GM19328 (cell line): ENCODE measurements at regions not wholly inside any gene's neighbourhood (a gene's known extent, or its start where the extent isn't known, plus 50 kb on each side); places are given as distances from the start of the nearest gene placed in this dataset.
"Not testable (repeated sequence)": the region's sequence is repeated elsewhere in the genome, so short reads cannot be mapped to it uniquely, and the experiment has no call there.

ENCODE experiments used
- ATAC-seq: cut with Tn5 transposase; IDR thresholded peaks from one replicate; pipeline ENCODE4 v1.9.1; 2021; ENCODE audit warnings: mild to moderate bottlenecking, moderate library complexity; ENCODE audit not compliant: unreplicated experiment

DNA sequence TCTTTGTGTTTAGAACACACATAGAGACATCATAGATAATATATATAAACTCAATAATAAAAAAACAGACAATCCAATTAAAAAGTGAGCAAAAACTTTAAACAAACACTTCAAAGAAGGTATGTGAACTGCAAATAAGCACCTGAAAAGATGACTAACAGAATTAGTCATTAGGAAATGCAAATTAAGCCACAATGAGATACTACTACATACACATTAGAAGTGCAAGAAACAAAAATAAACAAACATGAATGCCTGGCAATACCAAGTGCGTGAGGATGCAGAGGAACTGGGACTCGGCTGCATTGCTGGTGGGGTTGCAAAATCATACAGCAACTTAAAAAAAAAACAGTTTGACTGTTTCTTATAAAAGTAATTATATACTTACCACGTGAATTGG lies 799.0 kb downstream of the KCNJ2 start:
- no peak for ATAC-seq

DNA sequence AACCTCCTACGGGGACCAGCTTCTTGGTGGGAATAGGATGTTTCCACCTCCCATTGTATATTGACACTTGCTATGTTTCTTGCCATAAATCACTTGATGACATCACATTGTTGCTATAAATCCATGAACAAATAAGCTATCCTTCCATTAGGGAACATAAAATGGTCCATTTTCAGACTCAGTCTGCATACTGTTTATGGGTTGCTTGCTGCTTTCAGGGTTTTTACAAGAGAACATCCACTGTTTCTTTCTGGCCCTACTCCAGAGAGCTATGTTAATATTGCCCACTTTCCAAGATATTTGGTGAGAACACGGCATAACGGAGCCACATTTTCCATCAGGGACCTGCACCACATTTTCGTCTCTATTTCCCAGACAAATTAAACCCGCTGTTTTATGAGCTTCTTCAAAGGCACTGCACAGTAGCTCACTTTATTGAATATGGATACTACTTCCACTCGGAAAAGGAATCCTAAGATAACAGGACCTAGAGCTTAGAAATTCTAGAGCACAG lies 800.2 kb downstream of the KCNJ2 start:
- ATAC-seq, result no peak

DNA sequence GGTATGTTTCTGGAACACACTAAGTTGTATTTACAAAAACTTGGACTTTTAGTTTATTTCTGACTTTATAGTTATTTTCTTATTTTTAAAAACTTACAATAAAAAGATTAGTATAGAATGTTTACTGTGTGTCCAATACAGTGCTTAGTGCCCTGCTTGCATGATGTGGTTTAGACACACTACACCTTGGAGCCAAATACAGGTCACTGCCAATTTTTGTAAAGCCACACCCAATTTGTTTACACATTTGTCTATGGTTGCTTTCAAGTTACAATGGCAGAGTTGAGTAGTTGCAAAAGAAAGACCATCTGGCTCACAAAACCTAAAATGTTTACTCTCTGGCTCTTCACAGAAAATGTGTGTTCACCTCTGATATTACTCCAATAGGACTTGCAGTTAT lies 807.1 kb downstream of the KCNJ2 start:
- ATAC-seq, result no peak

- no peak for ATAC-seq
These were observed 815.5 kb downstream of the KCNJ2 start for GRCh38 chr17:70984873-70985272.

- no peak for ATAC-seq
These were observed 818.6 kb downstream of the KCNJ2 start for GRCh38 chr17:70987867-70988340.

GRCh38 chr17:70988622-70989021 lies 819.3 kb downstream of the KCNJ2 start:
- ATAC-seq, result no peak

DNA sequence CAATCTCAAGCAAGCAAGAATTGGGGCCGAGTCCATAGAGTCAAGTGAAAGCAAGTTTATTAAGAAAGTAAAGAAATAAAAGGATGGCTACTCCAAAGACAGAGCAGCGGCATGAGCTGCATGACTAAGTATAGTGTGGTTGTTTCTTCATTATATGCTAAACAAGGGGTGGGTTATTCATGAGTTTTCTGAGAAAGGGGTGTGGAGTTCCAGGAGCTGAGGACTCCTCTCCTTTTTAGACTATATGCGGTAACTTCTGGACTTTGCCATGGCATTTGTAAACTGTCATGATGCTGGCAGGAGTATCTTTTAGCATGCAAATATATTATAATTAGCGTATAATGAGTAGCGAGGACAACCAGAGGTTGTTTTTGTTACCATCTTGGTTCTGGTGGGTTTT lies 819.9 kb downstream of the KCNJ2 start:
- no peak for ATAC-seq

GRCh38 chr17:70994194-70994593 lies 824.9 kb downstream of the KCNJ2 start:
- no peak for ATAC-seq

GRCh38 chr17:70995997-70996396 lies 826.7 kb downstream of the KCNJ2 start:
- no peak for ATAC-seq

DNA sequence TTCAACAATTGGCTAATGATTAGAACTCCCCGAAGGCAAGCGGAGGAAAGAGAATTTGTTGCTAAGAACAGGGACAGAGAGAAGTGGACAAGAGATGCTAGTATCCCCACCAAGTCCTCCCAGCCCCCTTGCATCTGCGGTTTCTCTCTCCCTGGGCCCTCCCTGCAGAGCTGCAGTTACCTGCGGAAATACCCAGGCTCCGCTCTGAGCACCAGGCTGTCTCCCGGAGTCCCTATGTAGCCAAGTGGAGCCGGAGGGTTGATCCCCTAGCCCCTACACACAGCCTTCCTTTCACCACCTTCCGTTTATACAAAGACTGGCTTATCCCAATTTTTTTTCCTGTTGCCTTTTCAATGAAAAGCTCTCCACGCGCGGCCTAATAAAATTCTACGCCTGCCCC lies 834.4 kb downstream of the KCNJ2 start:
- ATAC-seq, result no peak

DNA sequence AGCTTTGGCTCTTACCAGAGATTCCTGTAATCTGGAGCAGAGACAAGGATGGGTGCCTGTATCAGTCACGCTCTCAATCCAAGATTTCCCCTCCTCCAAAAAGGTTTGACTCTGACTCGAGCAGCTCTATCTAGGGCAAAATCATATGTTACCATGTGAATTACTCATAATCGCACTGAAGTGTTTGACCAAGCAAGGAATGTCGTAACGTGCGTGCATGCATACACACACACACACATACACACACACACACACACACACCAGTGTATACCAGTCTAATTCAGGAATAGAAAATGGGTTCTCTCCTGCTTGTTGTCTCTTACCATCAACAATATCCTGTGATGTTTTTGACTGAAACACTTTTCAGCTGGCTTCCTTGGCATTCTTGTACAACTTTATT lies 835.1 kb downstream of the KCNJ2 start:
- no peak for ATAC-seq

- no peak for ATAC-seq
These were observed 842.1 kb downstream of the KCNJ2 start for GRCh38 chr17:71011391-71011790.

DNA sequence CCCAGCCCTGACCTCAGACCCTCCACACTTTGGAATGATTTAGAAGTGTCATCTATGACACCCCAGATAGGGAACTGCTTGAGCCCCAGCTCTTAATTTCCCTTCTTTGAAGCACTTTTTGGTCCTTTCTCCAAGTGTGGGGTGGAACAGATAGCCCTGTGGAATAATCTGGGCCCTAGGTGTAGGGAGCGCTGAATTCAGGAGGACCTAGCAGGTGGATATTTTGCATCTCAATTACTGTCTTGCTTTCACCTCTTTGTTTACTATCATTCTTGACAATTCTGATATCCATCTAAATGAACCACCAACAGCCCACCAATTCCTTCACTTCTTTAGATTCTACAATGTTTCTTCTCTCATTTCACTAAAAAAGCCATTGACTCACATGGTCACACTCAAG lies 850.4 kb downstream of the KCNJ2 start:
- ATAC-seq, result no peak

DNA sequence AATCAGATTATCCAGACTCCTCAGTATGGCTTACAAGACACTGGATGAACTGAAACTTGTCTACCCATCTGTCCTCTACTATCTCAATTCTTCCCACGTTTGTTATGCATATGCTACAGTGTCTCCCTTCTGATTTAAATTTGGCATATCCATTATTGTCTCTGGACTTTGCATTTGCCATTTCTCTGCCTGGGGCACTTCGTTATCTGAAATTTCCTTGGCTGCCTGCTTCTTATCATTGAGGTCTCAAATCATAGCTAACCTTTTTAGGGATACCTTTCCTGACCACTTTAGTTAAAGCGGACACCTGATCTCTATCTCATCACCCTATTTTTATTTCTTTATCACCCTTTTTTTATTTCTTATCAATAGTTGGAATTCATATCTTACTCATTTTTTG lies 853.4 kb downstream of the KCNJ2 start:
- ATAC-seq, result no peak

- ATAC-seq, result no peak
These were observed 854.1 kb downstream of the KCNJ2 start for GRCh38 chr17:71023249-71024030.

DNA sequence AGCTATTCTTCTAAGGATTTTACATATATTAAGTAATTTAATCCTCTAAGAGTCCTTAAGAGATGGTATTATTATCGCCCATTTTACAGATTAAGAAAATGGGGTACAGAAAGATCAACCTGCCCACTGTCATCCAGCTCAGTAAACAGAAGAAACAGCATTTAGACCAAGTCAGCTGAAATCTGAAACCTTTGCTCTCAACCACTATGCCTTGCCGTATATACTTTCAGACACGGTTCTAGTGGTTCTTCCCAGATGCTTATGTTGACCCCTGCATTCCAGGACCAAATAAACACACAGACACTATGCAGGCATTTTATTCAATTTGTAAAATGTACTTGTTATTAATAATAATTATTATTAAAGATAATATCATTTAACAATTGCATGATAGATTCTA lies 854.8 kb downstream of the KCNJ2 start:
- ATAC-seq, result no peak

DNA sequence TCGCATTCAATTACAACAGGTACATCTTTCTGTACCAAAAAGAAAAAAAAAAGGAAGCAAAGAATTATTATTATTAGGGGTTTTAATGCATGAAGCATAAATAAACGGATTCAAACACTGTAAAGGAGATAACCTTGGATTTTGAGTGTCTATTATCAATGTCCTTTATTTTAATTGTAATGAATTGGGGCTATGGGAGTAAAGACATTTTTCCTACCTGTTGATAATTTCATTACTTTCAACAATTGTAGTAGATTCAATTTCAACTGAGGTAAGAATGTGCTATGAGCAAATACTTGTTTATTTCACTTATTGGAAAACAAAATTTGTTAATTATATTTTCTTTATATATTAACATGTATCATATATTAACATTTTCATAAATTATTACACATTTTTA lies 855.6 kb downstream of the KCNJ2 start:
- no peak for ATAC-seq

DNA sequence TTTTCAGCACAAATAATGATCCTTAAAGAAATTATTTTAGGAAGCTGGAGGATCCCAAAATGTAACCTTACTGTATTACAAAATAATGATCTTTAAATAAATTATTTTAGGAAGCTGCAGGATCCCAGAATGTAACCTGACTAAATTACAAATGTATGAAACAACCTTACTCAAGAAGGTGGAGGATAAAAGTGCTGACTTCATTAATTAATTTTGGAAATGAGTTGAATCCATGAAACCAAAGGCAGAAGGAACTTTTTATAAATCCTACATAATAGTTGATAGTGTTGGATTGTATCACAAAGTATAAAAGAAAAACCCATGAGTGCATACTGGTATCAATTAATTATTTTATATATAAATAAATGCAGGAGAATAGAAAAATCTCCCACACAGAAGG lies 859.9 kb downstream of the KCNJ2 start:
- ATAC-seq, result no peak

GRCh38 chr17:71031286-71031685 lies 862.0 kb downstream of the KCNJ2 start:
- not testable (repeated sequence) for ATAC-seq

DNA sequence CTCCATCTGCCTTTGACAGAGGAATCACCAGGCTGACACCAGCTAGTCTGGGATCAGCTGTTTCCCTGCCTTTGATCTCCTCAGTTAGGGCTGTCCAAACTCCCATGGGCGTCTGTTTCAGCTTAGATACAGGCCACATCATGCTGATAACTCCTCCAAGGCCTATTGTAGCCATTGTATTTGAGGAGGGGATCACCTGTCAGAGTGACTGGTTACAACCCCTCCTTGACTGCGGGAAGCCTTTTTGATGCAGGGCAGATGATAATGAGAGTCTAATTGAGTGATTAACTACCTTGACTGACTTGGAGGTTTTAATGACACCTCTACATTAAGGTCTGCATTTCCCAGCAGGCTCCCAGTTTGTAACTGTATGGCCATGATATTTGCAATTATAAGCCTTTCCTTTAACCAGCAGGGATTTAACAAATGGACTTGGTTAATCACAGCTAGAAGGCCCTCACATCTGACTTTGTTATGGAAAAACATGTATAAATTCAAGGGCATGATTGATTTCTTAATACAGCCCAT lies 863.5 kb downstream of the KCNJ2 start:
- no peak for ATAC-seq

GRCh38 chr17:71033336-71033735 lies 864.0 kb downstream of the KCNJ2 start:
- no peak for ATAC-seq

DNA sequence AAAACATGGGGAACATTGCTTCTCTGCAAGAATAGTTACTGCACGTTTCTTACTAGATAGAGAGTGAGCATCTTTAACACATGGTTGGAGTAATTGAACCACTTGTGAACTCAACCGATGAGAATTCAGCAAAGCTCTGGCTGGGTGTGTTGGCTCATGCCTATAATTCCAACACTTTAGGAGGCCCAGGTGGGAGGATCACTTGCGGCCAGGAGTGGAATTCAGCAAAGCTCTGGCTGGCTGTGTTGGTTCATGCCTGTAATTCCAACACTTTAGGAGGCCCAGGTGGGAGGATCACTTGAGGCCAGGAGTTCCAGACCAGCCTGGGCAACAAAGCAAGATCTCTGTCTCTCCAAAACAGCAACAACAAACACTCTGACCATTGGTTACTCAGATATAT lies 865.9 kb downstream of the KCNJ2 start:
- ATAC-seq, result no peak

- ATAC-seq, result no peak
These were observed 868.1 kb downstream of the KCNJ2 start for GRCh38 chr17:71037386-71037785.
